ENCODE measurements at regions not wholly inside any gene's neighbourhood (a gene's known extent, or its start where the extent isn't known, plus 50 kb on each side); places are given as distances from the start of the nearest gene placed in this dataset.

- DNase-seq, result no peak
Measured at GRCh38 chr18:77766421-77766820, 516.8 kb downstream of the GALR1 start.

- no peak for DNase-seq
Measured at GRCh38 chr18:77772177-77772576, 522.5 kb downstream of the GALR1 start.

DNA sequence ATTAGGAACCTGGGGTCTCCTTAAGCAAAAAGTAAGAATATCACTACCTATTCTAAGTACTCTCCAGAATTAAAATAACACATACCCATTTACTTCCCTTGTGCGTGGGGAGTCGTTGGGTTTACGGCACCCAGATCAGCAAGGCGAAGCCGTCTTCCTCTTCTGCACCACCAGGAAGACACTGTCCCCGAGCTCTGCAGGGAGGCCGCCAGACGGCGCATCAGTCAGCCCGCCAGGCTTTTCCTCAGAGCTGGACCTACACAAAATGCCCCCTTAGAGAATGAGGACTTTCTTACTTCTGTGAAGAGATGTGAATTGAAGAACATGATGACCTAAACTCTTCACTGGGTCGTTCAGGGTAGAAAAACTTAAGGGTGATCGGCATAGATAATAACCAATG is 526.5 kb downstream of the GALR1 start:
- DNase-seq, result no peak

- no peak for DNase-seq
Measured at GRCh38 chr18:77777163-77777562, 527.5 kb downstream of the GALR1 start.

- peak; percentile 15 for DNase-seq
Measured at GRCh38 chr18:77784759-77785379, 535.2 kb downstream of the GALR1 start.

GRCh38 chr18:77785415-77785975 is 535.8 kb downstream of the GALR1 start:
- no peak for DNase-seq

- DNase-seq, result no peak
Measured at GRCh38 chr18:77803024-77803423, 553.4 kb downstream of the GALR1 start.

DNA sequence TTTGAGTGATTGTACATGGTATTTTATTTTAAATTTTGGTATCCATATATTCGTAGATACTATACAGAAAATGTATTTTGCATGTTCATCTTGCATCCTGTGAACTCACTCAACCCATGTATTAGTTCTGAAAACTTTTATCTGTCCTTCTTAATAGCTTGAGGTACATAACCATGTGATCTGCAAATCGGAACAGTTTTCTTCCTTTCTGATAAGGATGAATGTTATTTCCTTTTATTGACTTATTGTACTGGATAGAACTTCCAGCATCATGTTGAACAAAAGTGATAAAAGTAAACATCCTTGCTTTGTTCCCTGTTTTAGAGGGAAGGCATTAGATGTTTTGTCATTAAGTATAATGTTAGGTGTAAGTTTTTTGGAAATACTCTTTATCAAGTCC is 554.7 kb downstream of the GALR1 start:
- DNase-seq, result no peak

DNA sequence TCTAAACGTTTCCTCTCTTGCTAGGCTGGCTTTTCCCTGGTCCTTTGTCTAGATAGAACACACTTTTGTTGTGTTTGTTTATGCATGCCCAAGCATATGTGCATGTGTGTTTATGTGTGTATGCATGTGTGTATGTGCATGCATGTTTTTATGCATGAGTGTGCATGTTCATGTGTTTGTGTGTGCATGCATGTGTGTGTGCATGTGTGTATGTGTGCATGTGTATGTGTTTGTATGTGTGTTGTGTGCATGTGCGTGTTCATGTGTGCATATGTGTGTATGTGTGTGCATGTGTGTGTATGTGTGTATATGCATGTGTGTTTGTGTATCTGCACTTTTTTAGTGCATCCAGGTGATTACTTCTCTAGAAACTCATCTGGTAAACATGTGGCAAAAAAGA is 558.0 kb downstream of the GALR1 start:
- no peak for DNase-seq

GRCh38 chr18:77811503-77811902 is 561.9 kb downstream of the GALR1 start:
- peak; percentile 27 for DNase-seq

DNA sequence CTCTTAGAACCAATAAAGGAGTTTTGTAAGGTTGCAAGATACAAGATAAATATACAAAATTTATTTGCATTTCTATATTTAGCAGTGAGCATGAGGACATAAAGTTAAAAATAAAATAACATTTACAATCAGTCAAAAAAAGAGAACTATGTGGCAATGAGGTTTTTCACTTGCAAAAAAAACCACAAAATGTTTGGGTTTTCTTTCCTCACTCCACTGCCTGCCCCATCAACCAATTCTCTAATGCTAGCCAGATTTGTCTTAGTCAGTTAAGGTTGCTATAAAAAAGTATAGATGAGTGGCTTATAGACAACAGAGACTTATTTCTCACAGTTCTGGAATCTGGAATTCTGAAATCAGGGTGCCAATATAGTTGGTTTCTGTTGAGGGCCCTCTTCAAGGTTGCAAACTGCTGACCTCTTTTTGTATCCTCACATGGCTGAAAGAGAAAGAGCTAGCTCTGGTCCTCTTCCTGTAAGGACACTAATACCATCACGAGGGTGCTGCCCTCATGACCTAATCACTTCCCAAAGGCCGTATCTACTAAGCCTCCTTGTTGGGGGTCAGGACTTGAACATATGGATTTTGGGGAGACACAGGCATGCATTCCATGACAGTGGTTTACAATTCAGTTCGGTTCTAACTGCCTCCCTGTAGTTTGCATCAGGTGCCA is 566.2 kb downstream of the GALR1 start:
- no peak for DNase-seq

DNA sequence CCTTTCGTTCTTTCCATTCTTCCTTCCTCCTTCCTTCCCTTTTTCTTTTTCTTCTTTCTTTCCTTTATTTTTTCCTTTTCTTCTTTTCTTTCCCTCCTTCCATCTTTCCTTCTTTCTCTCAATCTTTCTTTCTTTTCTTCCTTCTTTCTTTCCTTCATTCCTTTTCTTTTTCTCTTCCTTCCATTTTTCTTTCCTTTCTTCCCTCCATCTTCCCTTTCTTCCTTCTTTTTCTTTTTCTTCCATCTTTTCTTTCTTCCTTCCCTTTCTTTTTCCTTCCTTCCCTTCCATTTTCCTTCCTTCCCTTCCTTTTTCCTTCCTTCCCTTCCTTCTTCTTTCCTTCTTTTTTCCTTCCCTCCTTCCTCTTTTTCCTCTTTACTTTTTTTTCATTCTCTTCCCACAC is 568.7 kb downstream of the GALR1 start:
- no peak for DNase-seq

GRCh38 chr18:77820472-77820871 is 570.8 kb downstream of the GALR1 start:
- DNase-seq, result no peak

DNA sequence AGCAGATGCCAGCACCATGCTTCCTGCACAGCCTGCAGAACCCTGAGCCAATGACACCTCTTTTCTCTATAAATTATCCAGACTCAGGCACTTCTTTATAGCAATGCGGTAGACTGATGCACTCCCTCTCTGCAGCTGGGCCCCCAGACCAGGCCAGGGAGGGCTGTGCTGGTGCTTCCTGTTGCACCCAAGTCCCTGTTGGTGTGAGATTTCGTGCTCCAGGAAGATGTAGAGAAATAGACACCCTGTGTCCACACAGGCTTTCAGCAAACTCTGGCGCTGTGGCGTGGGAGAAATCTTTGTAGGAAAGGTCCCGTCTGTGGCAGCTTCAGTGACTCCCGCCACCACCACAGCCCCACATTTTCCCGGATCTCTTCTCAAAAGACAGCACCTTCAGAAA is 572.2 kb downstream of the GALR1 start:
- DNase-seq, result no peak

GRCh38 chr18:77822632-77823031 is 573.0 kb downstream of the GALR1 start:
- DNase-seq, result no peak

DNA sequence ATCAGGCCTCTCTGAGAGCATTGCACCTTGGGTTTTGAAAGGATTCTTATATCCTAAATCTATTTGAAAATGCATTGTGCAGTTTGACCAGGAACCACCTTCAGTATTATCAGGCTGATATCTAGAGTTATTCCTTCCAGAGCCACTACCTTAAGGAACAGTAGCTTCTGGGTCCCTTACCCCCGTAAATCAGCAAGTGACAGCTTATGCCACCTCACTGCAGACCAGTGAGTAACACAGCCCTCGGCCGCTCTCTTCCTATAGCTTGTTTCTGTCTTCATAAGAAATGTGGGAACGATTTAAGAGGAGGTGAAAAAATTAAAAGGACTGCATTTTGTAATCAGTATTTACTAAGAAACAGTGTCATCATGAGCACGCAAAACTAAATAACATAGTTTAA is 584.2 kb downstream of the GALR1 start:
- DNase-seq, result no peak

DNA sequence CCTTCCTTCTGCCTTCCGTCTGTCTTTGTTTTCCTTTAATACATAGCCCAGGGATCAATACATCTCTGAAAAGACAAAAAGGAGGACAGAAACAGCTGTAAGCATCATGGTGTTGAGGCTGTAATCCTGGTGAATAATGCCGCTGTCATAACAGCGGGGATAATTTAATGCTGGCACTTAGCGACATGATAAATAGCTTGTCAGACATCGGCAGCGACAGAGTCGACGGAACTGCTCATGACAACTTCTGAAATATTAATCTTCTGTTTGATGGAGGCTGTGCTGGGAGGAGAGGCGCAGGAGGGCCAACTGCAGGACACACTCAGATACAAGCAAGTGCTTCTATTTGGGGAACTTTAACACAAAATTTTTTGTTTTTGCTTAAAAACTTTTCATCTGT is 602.2 kb downstream of the GALR1 start:
- DNase-seq, result no peak

DNA sequence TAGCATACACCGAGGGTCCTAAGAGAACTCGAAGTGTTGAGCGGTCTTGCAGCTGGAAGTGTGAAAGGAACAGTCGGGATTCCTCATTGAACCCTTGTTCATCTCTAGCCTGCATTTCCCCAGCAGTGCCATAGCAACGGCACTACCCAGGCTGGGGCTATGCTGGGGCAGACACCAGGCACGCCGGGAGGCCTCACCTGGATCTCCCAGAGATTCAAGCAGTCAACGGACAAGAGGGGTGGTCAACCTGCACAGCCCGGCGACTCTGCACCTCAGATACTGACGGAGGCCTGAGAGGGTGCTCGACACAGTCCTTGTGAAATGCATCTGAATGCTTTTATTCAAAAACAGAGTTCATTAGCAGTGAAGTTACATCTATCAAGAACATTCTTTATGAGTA is 604.2 kb downstream of the GALR1 start:
- no peak for DNase-seq

GRCh38 chr18:77857678-77858655 is 608.3 kb downstream of the GALR1 start:
- peak; percentile 69 for DNase-seq

- no peak for DNase-seq
Measured at GRCh38 chr18:77859634-77860033, 610.0 kb downstream of the GALR1 start.

DNA sequence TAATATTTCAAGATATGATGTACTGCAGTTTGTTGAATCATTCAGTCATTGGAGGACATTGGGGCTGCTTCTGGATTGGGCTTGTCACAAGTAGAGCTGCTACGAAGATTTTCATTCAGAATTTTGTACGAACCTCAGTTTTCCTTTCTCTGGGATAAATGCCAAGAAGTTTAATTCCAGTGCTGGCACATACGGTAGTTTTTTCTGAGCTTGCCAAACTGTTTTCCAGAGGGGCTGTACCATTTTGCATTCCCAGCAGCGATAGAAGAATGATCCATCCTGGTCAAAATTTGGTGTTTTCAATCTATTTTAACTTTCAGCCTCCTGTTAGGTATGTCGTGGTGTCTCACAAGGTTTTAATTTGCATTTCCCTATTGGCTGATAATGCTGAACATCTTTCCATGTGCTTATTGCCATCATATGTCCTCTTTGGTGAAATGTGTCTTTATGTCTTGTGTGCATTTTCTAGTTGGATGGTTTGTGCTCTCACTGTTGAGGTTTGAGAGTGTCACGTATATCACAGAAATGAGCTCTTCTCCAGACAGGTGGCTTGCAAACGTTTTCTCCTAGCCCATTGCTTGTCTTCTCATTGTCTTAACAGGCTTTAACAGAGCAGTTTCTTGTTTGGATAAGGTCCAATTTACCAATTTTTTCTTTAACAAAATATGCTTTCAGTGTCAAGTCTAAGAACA is 612.6 kb downstream of the GALR1 start:
- no peak for DNase-seq

DNA sequence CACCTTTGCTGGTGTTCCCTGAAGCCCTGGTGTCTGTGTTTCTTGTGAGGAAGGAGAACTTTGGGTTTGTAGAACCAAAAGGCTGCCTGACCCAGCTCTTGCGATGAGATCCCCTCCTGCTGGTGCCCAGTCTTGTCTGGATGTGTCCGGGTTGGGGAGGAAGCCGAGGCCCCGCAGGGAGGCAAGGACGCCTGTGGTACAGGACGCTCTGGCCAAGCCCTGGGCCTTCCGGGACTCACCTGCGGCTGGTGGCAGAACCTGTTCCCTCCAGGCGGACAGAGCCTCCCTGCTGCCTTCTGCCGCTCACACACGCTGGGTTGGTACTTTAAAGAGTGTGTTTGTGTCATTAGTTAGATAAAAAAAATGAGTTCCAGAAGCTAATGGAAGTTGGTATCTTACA is 616.2 kb downstream of the GALR1 start:
- no peak for DNase-seq

- no peak for DNase-seq
Measured at GRCh38 chr18:77866351-77866750, 616.7 kb downstream of the GALR1 start.
